ENCODE measurements at regions not wholly inside any gene's neighbourhood (a gene's known extent, or its start where the extent isn't known, plus 50 kb on each side); places are given as distances from the start of the nearest gene placed in this dataset.
A peak's percentile ranks its signal among the peaks of the same experiment; 100 is the strongest.

DNA sequence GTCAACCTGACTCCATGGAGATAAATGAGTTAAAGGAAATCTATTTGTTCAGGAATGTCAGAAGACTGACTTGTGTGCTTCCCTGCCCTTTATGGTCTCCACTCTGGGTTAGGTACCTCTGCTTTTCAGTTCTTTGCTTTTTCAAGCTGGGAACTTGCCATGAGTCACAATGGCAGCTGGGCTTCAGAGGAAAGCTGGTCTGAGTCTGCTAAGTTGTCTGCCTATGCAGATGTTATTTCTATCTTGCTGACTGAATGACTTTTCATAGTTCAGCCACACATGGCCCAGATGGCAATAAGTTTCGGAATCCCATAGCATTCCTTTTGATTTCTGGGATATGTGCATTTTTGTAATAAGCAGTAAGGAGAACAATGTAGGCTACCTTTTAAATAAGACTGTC lies 337.9 kb upstream of the FGF13 start:
- no peak overlapping the region for H3K27ac ChIP-seq
- H3K9me3 ChIP-seq (ENCODE audit: low read depth, low read length), result no peaks in the 10 kb centered on the region
- H3K9ac ChIP-seq (ENCODE audit: insufficient read length), result no peak overlapping the region
- no peak for TF ChIP-seq EZH2 (IDR thresholded peaks at IDR 0.05)
- TF ChIP-seq FOXP2 (optimal IDR thresholded peaks at IDR 0.05; ENCODE audit: control extremely low read depth, extremely low read length, insufficient read depth), result no peak
- no peak for TF ChIP-seq POLR2AphosphoS5 (IDR thresholded peaks at IDR 0.05; ENCODE audit: borderline replicate concordance, low read depth, low read length)
- H3K4me3 ChIP-seq, result no peak overlapping the region
- H3K36me3 ChIP-seq (ENCODE audit: insufficient read depth, low read length), result no peaks in the 10 kb centered on the region
- DNase-seq (ENCODE audit: low read depth, low spot score), result no peak

DNA sequence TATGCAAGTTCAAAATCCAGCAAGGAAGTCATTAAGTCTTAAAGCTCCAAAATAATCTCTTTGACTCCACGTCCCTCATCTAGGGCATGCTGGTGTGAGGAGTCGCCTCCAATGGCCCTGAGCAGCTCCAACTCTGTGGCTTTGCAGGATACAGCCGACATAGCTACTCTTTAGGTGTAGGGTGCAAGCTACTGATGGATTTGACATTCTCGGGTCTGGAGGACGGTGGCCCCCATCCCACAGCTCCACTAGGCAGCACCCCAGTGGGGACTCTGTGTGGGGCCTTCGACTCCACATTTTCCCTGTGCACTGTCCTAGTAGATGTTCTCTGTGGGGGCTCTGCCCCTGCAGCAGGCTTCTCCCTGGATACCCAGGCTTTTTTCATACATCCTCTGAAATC lies 333.2 kb upstream of the FGF13 start:
- no peaks in the 10 kb centered on the region for H3K9me3 ChIP-seq (ENCODE audit: low read depth, low read length)
- H3K36me3 ChIP-seq (ENCODE audit: insufficient read depth, low read length), result no peaks in the 10 kb centered on the region
- H3K27ac ChIP-seq, result no peak overlapping the region
- no peak overlapping the region for H3K4me3 ChIP-seq
- H3K9ac ChIP-seq (ENCODE audit: insufficient read length), result no peak overlapping the region
- TF ChIP-seq POLR2AphosphoS5 (IDR thresholded peaks at IDR 0.05; ENCODE audit: borderline replicate concordance, low read depth, low read length) (no peak), FOXP2 (optimal IDR thresholded peaks at IDR 0.05; ENCODE audit: control extremely low read depth, extremely low read length, insufficient read depth) (no peak), EZH2 (IDR thresholded peaks at IDR 0.05) (no peak)
- DNase-seq (ENCODE audit: low read depth, low spot score), result no peak

DNA sequence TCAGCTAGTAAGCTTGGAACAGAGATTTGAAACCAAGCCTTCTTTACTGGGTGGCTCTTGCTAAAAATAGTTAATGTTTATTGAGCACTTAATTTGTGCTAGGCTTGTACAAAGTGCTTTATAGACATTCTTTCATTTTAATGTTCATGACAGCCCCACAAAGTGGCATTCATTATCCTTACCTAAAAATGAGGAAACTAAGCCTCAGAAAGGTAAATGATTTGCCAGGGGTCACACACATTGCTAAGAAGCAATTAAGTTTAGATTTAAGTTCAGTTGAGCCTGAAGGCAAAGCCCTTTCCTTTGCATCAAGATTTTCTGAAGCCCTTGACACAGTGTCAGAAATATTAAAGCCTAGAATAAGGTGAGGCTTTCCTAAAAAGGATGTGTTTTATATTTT lies 327.5 kb upstream of the FGF13 start:
- Histone ChIP-seq H3K36me3 (ENCODE audit: insufficient read depth, low read length) (no peaks in the 10 kb centered on the region), H3K9ac (ENCODE audit: insufficient read length) (no peak overlapping the region), H3K4me3 (no peak overlapping the region), H3K9me3 (ENCODE audit: low read depth, low read length) (no peaks in the 10 kb centered on the region), H3K27ac (no peak overlapping the region)
- DNase-seq (ENCODE audit: low read depth, low spot score), result no peak
- TF ChIP-seq POLR2AphosphoS5 (IDR thresholded peaks at IDR 0.05; ENCODE audit: borderline replicate concordance, low read depth, low read length), result no peak

DNA sequence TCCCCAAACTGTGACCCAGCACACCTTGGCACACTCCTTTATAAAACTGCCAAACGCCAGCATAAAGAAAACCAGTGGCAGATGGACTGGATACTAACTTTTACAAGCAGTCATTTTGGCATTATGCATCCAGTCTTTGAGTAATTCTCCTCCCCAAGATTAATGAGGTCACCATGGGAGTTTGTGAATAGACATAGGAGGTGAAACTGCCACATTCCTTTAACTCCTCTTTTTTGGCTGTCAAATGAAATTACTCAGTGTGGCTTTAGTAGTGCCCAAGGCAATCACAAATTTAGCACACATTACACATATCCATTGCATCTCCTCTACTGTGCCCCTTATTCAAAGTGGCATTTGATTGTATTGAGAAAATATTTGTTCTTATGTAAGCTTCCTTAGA lies 315.3 kb upstream of the FGF13 start:
- no peak for DNase-seq (ENCODE audit: low read depth, low spot score)
- no peak for TF ChIP-seq POLR2AphosphoS5 (IDR thresholded peaks at IDR 0.05; ENCODE audit: borderline replicate concordance, low read depth, low read length)
- no peak for TF ChIP-seq EZH2 (IDR thresholded peaks at IDR 0.05)
- no peak for TF ChIP-seq FOXP2 (optimal IDR thresholded peaks at IDR 0.05; ENCODE audit: control extremely low read depth, extremely low read length, insufficient read depth)
- Histone ChIP-seq H3K9me3 (ENCODE audit: low read depth, low read length) (no peaks in the 10 kb centered on the region), H3K4me3 (no peak overlapping the region), H3K36me3 (ENCODE audit: insufficient read depth, low read length) (no peaks in the 10 kb centered on the region), H3K9ac (ENCODE audit: insufficient read length) (no peak overlapping the region), H3K27ac (no peak overlapping the region)

DNA sequence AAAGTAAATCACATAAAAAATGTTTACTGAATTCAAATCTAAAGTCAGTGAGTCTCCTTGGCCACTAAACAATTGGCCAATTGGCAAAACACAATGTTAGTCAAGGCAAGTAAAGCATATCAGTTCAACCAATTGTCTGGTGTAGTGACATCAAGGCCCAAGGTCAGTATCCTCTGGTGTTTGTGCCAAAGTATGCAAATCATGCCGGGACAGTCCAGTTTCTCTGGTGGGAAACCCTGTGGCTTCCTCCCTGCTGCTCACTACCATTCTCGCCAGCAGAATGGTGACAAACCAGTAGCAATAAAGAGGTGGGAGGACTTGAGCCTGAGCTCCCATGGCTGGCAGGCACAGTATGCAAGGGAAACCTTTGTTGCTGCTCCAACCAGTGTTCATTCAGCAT lies 314.9 kb upstream of the FGF13 start:
- TF ChIP-seq POLR2AphosphoS5 (IDR thresholded peaks at IDR 0.05; ENCODE audit: borderline replicate concordance, low read depth, low read length), result no peak
- TF ChIP-seq FOXP2 (optimal IDR thresholded peaks at IDR 0.05; ENCODE audit: control extremely low read depth, extremely low read length, insufficient read depth), result no peak
- TF ChIP-seq EZH2 (IDR thresholded peaks at IDR 0.05), result no peak
- no peak overlapping the region for H3K9ac ChIP-seq (ENCODE audit: insufficient read length)
- H3K4me3 ChIP-seq, result no peak overlapping the region
- H3K9me3 ChIP-seq (ENCODE audit: low read depth, low read length), result no peaks in the 10 kb centered on the region
- H3K27ac ChIP-seq, result no peak overlapping the region
- H3K36me3 ChIP-seq (ENCODE audit: insufficient read depth, low read length), result no peaks in the 10 kb centered on the region
- no peak for DNase-seq (ENCODE audit: low read depth, low spot score)

DNA sequence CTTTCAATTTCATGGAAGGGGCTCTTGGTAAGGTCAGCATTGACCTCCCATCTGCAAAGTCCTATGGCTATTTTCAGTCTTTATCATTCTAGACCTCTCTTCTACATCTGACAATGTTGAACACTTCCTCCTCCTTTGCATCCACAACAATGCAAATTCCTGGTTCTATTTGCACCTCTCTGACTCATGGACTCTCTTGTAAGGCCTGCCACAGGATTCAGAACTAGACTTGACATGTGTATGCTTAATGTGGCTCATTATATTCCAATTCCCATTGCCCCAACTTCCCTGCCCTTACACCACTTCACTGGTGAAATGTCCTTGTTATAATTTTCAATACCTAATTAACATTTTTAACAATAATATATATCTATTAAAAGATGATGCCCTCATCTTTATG lies 314.3 kb upstream of the FGF13 start:
- no peak overlapping the region for H3K9ac ChIP-seq (ENCODE audit: insufficient read length)
- H3K36me3 ChIP-seq (ENCODE audit: insufficient read depth, low read length), result no peaks in the 10 kb centered on the region
- H3K9me3 ChIP-seq (ENCODE audit: low read depth, low read length), result no peaks in the 10 kb centered on the region
- DNase-seq (ENCODE audit: low read depth, low spot score), result no peak
- no peak overlapping the region for H3K4me3 ChIP-seq
- no peak for TF ChIP-seq POLR2AphosphoS5 (IDR thresholded peaks at IDR 0.05; ENCODE audit: borderline replicate concordance, low read depth, low read length)
- H3K27ac ChIP-seq, result no peak overlapping the region

DNA sequence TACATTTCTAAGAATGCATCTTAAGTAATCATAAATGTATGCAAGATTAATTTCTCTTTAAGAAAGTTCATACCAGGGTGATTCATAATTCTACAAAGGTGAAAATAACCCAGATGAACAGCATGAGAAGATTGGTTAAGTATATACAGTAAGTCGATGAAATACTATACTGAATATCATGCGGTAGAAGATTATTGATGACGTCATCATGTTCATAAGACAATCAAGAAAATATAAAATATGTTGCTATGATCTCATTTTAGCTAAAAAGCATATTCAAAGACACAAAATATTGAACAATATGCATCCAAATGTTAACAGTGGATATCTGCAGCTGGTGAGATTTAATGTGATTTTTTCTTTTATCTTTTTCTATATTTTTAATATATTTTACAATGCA lies 312.0 kb upstream of the FGF13 start:
- DNase-seq (ENCODE audit: low read depth, low spot score), result no peak
- Histone ChIP-seq H3K4me3 (no peak overlapping the region), H3K9me3 (ENCODE audit: low read depth, low read length) (no peaks in the 10 kb centered on the region), H3K9ac (ENCODE audit: insufficient read length) (no peak overlapping the region), H3K36me3 (ENCODE audit: insufficient read depth, low read length) (no peaks in the 10 kb centered on the region), H3K27ac (no peak overlapping the region)
- no peak for TF ChIP-seq FOXP2 (optimal IDR thresholded peaks at IDR 0.05; ENCODE audit: control extremely low read depth, extremely low read length, insufficient read depth)
- TF ChIP-seq EZH2 (IDR thresholded peaks at IDR 0.05), result no peak
- TF ChIP-seq POLR2AphosphoS5 (IDR thresholded peaks at IDR 0.05; ENCODE audit: borderline replicate concordance, low read depth, low read length), result no peak

DNA sequence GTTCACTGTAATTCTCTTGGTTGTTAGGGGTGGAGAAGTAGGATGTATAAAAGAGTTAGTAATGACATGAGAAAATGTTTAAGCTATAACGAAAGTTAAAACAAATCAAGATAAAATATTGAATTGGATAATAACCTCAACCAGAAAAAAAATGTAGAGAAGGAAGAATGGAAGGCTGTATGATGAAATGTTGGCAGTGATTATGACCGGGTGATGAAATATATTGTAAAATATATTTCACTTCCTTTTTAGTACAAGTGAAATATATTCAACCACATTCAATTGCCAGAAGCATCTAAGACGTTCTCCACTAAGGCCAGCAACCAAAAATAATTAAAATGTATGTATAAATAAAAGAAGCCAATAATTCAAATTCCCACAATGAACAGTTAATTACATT lies 309.3 kb upstream of the FGF13 start:
- H3K36me3 ChIP-seq (ENCODE audit: insufficient read depth, low read length), result no peaks in the 10 kb centered on the region
- H3K4me3 ChIP-seq, result peak overlapping the region; percentile 21; the same call in 1 of the 2 replicates
- peak overlapping the region; percentile 81 for H3K27ac ChIP-seq
- no peak for DNase-seq (ENCODE audit: low read depth, low spot score)
- peak overlapping the region; percentile 38 for H3K9ac ChIP-seq (ENCODE audit: insufficient read length)
- TF ChIP-seq EZH2 (IDR thresholded peaks at IDR 0.05), result no peak
- TF ChIP-seq FOXP2 (optimal IDR thresholded peaks at IDR 0.05; ENCODE audit: control extremely low read depth, extremely low read length, insufficient read depth), result no peak
- H3K9me3 ChIP-seq (ENCODE audit: low read depth, low read length), result no peaks in the 10 kb centered on the region

DNA sequence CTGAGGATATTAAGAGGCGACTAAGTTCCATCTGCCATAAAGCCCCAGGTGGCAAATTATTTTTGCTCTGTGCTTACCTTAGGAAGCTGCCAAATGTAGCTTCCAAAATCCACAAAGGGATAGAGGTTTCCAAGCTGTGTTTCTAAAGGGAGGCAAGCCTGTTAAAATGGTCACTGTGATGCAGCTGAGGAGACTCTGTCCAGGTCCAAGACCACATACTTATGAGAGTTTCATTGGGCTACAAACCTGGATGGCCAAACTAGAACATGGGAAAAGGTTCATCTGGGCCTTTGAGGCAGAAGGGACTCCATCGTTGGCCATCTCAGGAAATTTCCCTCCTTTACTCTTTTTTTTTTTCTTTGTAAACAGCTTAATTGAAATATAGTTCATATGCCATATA lies 306.9 kb upstream of the FGF13 start:
- Histone ChIP-seq H3K4me3 (no peak overlapping the region), H3K9me3 (ENCODE audit: low read depth, low read length) (no peaks in the 10 kb centered on the region), H3K27ac (no peak overlapping the region), H3K36me3 (ENCODE audit: insufficient read depth, low read length) (no peaks in the 10 kb centered on the region), H3K9ac (ENCODE audit: insufficient read length) (no peak overlapping the region)
- TF ChIP-seq EZH2 (IDR thresholded peaks at IDR 0.05) (no peak), FOXP2 (optimal IDR thresholded peaks at IDR 0.05; ENCODE audit: control extremely low read depth, extremely low read length, insufficient read depth) (no peak), POLR2AphosphoS5 (IDR thresholded peaks at IDR 0.05; ENCODE audit: borderline replicate concordance, low read depth, low read length) (no peak)
- no peak for DNase-seq (ENCODE audit: low read depth, low spot score)

All from SK-N-MC (cell line).